ENCODE measurements at regions not wholly inside any gene's neighbourhood (a gene's known extent, or its start where the extent isn't known, plus 50 kb on each side); places are given as distances from the start of the nearest gene placed in this dataset.

GRCh38 chr9:106701611-106702010, 161.4 kb upstream of the ZNF462 start:
- H3F3A ChIP-seq (ENCODE audit: insufficient read depth), result no peaks in the 10 kb centered on the region
- no peaks in the 10 kb centered on the region for H3K79me2 ChIP-seq (ENCODE audit: insufficient read depth)
- in situ Hi-C loops (cut with MboI), result no loop called here
- H3K36me3 ChIP-seq (ENCODE audit: low read depth), result no peaks in the 10 kb centered on the region
- no peak overlapping the region for H3K4me2 ChIP-seq (ENCODE audit: unreplicated experiment)
- TF ChIP-seq EZH2 (IDR thresholded peaks at IDR 0.05; ENCODE audit: insufficient read depth, poor library complexity, severe bottlenecking) (no peak), EZH2phosphoT487 (IDR thresholded peaks at IDR 0.05; ENCODE audit: insufficient read depth, low read depth) (no peak)
- peaks cover 8% of the 10 kb centered on the region; the same call in 1 of the 2 replicates for H3K4me1 ChIP-seq (ENCODE audit: insufficient read depth)
- H3K27me3 ChIP-seq (replicated peaks; ENCODE audit: insufficient read depth), result no peaks in the 10 kb centered on the region; the same call in 1 of the 2 replicates
- no peak overlapping the region for H2AFZ ChIP-seq
- no peak overlapping the region for H3K4me3 ChIP-seq
- DNase-seq, result no peak
- no peaks in the 10 kb centered on the region for H3K9me2 ChIP-seq (ENCODE audit: insufficient read depth)
- no peak overlapping the region for H3K9ac ChIP-seq
- H3K9me3 ChIP-seq (ENCODE audit: low read depth), result no peaks in the 10 kb centered on the region
- no peaks in the 10 kb centered on the region for H4K20me1 ChIP-seq (ENCODE audit: insufficient read depth)
- no peak overlapping the region for H3K27ac ChIP-seq
- WGBS, 2 experiments (ENCODE audit: low coverage in 1 of 2, low lambda C conversion rate in 2 of 2, missing lambda C conversion rate in 2 of 2), result 52 to 73% methylated on average over 1 of the region's 1 CpG

DNA sequence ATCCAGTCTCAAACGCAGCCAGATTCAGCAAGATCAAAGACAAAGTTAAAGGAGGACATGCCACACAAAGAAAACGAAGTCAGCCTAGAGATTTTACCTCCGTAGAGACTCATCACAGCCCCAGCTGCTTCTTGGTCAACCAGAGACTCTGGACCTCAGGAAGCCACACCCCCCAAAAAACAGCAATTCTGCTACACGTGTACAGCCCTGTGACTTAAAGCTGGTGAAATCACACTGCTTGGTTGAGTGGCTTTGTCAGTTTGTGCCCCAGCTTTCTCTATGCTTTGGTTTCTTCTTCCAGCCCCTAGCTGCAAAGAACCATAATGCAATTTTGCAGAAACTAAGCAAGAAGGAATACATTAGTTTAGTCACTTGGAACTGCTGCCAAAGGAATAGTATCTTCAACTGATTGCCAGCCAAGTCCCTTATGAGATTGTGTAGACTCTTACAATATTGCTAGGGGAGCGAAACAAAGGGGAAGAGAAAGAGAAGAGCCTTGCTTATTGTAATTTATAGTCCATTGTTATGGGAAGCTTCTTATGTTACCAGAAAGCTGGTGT, 158.8 kb upstream of the ZNF462 start:
- no peaks in the 10 kb centered on the region for H3K9me3 ChIP-seq (ENCODE audit: low read depth)
- H3K9me2 ChIP-seq (ENCODE audit: insufficient read depth), result no peaks in the 10 kb centered on the region
- 30 to 38% methylated on average over 5 of the region's 5 CpGs for WGBS, 2 experiments (ENCODE audit: low coverage in 1 of 2, low lambda C conversion rate in 2 of 2, missing lambda C conversion rate in 2 of 2)
- no peaks in the 10 kb centered on the region for H4K20me1 ChIP-seq (ENCODE audit: insufficient read depth)
- no peaks in the 10 kb centered on the region for H3K79me2 ChIP-seq (ENCODE audit: insufficient read depth)
- no peak overlapping the region for H3K4me3 ChIP-seq
- no peak overlapping the region for H3K4me2 ChIP-seq (ENCODE audit: unreplicated experiment)
- no peaks in the 10 kb centered on the region for H3K36me3 ChIP-seq (ENCODE audit: low read depth)
- H3K4me1 ChIP-seq (ENCODE audit: insufficient read depth), result no peaks in the 10 kb centered on the region; the same call in 1 of the 2 replicates
- in situ Hi-C loops (cut with MboI), result no loop called here
- H3F3A ChIP-seq (ENCODE audit: insufficient read depth), result no peaks in the 10 kb centered on the region
- no peaks in the 10 kb centered on the region; the same call in 1 of the 2 replicates for H3K27me3 ChIP-seq (replicated peaks; ENCODE audit: insufficient read depth)
- no peak overlapping the region for H3K27ac ChIP-seq
- peak; percentile 33 for DNase-seq
- no peak overlapping the region for H2AFZ ChIP-seq
- no peak overlapping the region for H3K9ac ChIP-seq
- TF ChIP-seq EZH2phosphoT487 (IDR thresholded peaks at IDR 0.05; ENCODE audit: insufficient read depth, low read depth) (no peak), EZH2 (IDR thresholded peaks at IDR 0.05; ENCODE audit: insufficient read depth, poor library complexity, severe bottlenecking) (no peak)

DNA sequence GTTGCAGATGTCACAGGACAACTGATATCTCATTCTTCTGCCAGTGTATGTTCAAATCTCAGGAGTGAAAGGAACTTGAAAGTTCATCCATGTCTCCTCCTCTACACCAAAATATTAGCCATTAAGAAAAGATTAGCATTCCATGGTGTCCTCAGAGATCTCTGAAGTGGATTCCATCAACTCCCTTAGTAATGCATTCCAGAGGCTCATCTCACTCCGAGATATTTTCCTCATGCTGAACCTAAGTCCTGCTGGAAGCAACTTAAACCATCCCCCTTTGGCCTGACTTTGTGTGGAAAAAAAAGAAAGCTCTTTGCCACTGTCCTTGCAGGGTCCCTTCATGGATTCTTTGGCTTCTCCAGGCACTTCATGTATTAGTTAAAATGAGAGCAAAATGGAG, 155.7 kb upstream of the ZNF462 start:
- Histone ChIP-seq H3K4me2 (ENCODE audit: unreplicated experiment) (no peak overlapping the region), H3K79me2 (ENCODE audit: insufficient read depth) (no peaks in the 10 kb centered on the region), H2AFZ (no peak overlapping the region), H3K4me1 (ENCODE audit: insufficient read depth) (no peaks in the 10 kb centered on the region; the same call in 1 of the 2 replicates), H3K27ac (no peak overlapping the region), H3K9me2 (ENCODE audit: insufficient read depth) (no peaks in the 10 kb centered on the region), H3F3A (ENCODE audit: insufficient read depth) (no peaks in the 10 kb centered on the region), H3K4me3 (no peak overlapping the region), H3K36me3 (ENCODE audit: low read depth) (no peaks in the 10 kb centered on the region), H3K9me3 (ENCODE audit: low read depth) (no peaks in the 10 kb centered on the region), H4K20me1 (ENCODE audit: insufficient read depth) (no peaks in the 10 kb centered on the region), H3K9ac (no peak overlapping the region), H3K27me3 (replicated peaks; ENCODE audit: insufficient read depth) (0 out of 2 replicates have a peak, but pooled peaks cover 3% of the 10 kb centered on the region)
- WGBS, 2 experiments (ENCODE audit: low coverage in 1 of 2, low lambda C conversion rate in 2 of 2, missing lambda C conversion rate in 2 of 2), result 0% methylated on average over 1 of the region's 1 CpG
- in situ Hi-C loops (cut with MboI), result no loop called here
- no peak for TF ChIP-seq EZH2 (IDR thresholded peaks at IDR 0.05; ENCODE audit: insufficient read depth, poor library complexity, severe bottlenecking)
- peak; percentile 8 for DNase-seq

GRCh38 chr9:106707738-106708474, 155.1 kb upstream of the ZNF462 start:
- Histone ChIP-seq H2AFZ (no peak overlapping the region), H3K4me3 (no peak overlapping the region), H3K9me3 (ENCODE audit: low read depth) (no peaks in the 10 kb centered on the region)

More at GRCh38 chr9:106707738-106708474, 155.1 kb upstream of the ZNF462 start:
- 32 to 35% methylated on average over 13 of the region's 13 CpGs for WGBS, 2 experiments (ENCODE audit: low coverage in 1 of 2, low lambda C conversion rate in 2 of 2, missing lambda C conversion rate in 2 of 2)
- in situ Hi-C loops (cut with MboI), result no loop called here
- no peak overlapping the region for H3K9ac ChIP-seq
- 0 out of 2 replicates have a peak, but pooled peaks cover 3% of the 10 kb centered on the region for H3K27me3 ChIP-seq (replicated peaks; ENCODE audit: insufficient read depth)
- no peaks in the 10 kb centered on the region for H3K9me2 ChIP-seq (ENCODE audit: insufficient read depth)
- no peaks in the 10 kb centered on the region; the same call in 1 of the 2 replicates for H3K4me1 ChIP-seq (ENCODE audit: insufficient read depth)
- TF ChIP-seq EZH2phosphoT487 (IDR thresholded peaks at IDR 0.05; ENCODE audit: insufficient read depth, low read depth) (no peak), EZH2 (IDR thresholded peaks at IDR 0.05; ENCODE audit: insufficient read depth, poor library complexity, severe bottlenecking) (no peak)
- no peak overlapping the region for H3K4me2 ChIP-seq (ENCODE audit: unreplicated experiment)
- no peaks in the 10 kb centered on the region for H3K36me3 ChIP-seq (ENCODE audit: low read depth)
- no peak overlapping the region for H3K27ac ChIP-seq
- DNase-seq, result no peak
- no peaks in the 10 kb centered on the region for H4K20me1 ChIP-seq (ENCODE audit: insufficient read depth)
- no peaks in the 10 kb centered on the region for H3F3A ChIP-seq (ENCODE audit: insufficient read depth)
- H3K79me2 ChIP-seq (ENCODE audit: insufficient read depth), result no peaks in the 10 kb centered on the region
